Fibroblast of skin of scalp (primary cell): ENCODE measurements at regions not wholly inside any gene's neighbourhood (a gene's known extent, or its start where the extent isn't known, plus 50 kb on each side); places are given as distances from the start of the nearest gene placed in this dataset.
"Not testable (repeated sequence)": the region's sequence is repeated elsewhere in the genome, so short reads cannot be mapped to it uniquely, and the experiment has no call there.

Experiments
- DNase-seq: peaks from one replicate; pipeline ENCODE4 v3.0.0-alpha.2; 2013

- no peak for DNase-seq
Measured at GRCh38 chr5:84783003-84783402, 398.3 kb upstream of the EDIL3 start.

- DNase-seq, result peak; percentile 38
Measured at GRCh38 chr5:84779186-84779585, 394.5 kb upstream of the EDIL3 start.

- DNase-seq, result no peak
Measured at GRCh38 chr5:84764227-84764626, 379.5 kb upstream of the EDIL3 start.

GRCh38 chr5:84758008-84758407 is 373.3 kb upstream of the EDIL3 start:
- no peak for DNase-seq

- DNase-seq, result no peak
Measured at GRCh38 chr5:84752780-84753179, 368.1 kb upstream of the EDIL3 start.

GRCh38 chr5:84748313-84748712 is 363.6 kb upstream of the EDIL3 start:
- no peak for DNase-seq

- not testable (repeated sequence) for DNase-seq
Measured at GRCh38 chr5:84746280-84746679, 361.6 kb upstream of the EDIL3 start.

GRCh38 chr5:84741056-84741455 is 356.4 kb upstream of the EDIL3 start:
- DNase-seq, result no peak

GRCh38 chr5:84729326-84729725 is 344.6 kb upstream of the EDIL3 start:
- peak; percentile 21 for DNase-seq

- no peak for DNase-seq
Measured at GRCh38 chr5:84727708-84728107, 343.0 kb upstream of the EDIL3 start.

- no peak for DNase-seq
Measured at GRCh38 chr5:84725946-84726570, 341.4 kb upstream of the EDIL3 start.

- DNase-seq, result peak; percentile 71
Measured at GRCh38 chr5:84724683-84725082, 340.0 kb upstream of the EDIL3 start.

GRCh38 chr5:84724181-84724580 is 339.5 kb upstream of the EDIL3 start:
- no peak for DNase-seq

- DNase-seq, result peak; percentile 11
Measured at GRCh38 chr5:84718377-84718776, 333.7 kb upstream of the EDIL3 start.

- DNase-seq, result no peak
Measured at GRCh38 chr5:84715686-84716085, 331.0 kb upstream of the EDIL3 start.

- peak; percentile 26 for DNase-seq
Measured at GRCh38 chr5:84715091-84715490, 330.4 kb upstream of the EDIL3 start.

- no peak for DNase-seq
Measured at GRCh38 chr5:84709075-84709474, 324.4 kb upstream of the EDIL3 start.

GRCh38 chr5:84706678-84707641 is 322.3 kb upstream of the EDIL3 start:
- DNase-seq, result no peak

- DNase-seq, result not testable (repeated sequence)
Measured at GRCh38 chr5:84700545-84700944, 315.9 kb upstream of the EDIL3 start.

GRCh38 chr5:84696651-84697050 is 312.0 kb upstream of the EDIL3 start:
- DNase-seq, result no peak

- no peak for DNase-seq
Measured at GRCh38 chr5:84695330-84695729, 310.6 kb upstream of the EDIL3 start.

GRCh38 chr5:84693256-84693655 is 308.6 kb upstream of the EDIL3 start:
- DNase-seq, result no peak

GRCh38 chr5:84688566-84688965 is 303.9 kb upstream of the EDIL3 start:
- DNase-seq, result peak; percentile 99
